Endothelial cell of umbilical vein (primary cell): ENCODE measurements at regions not wholly inside any gene's neighbourhood (a gene's known extent, or its start where the extent isn't known, plus 50 kb on each side); places are given as distances from the start of the nearest gene placed in this dataset.

ENCODE experiments used
- BruUV-seq: library from RNA; stranded (reverse); fragments of 400-500 nt; replicated peaks from 2 replicates; lab custom pipeline; 2021; lab: Mats Ljungman, UMichigan
- CTCF ChIA-PET: fragments of 300-600, 350-600 bp; sonication (Branson Sonifier 250); formaldehyde crosslinking; loops from one replicate; lab custom pipeline; 2021; ENCODE audit warnings: antibody characterized with exemption, inconsistent platforms; lab: Charles Lee
- POLR2A ChIA-PET: fragments of 300-600, 350-600 bp; sonication (Branson Sonifier 250); formaldehyde crosslinking; loops from one replicate; lab custom pipeline; 2021; ENCODE audit warnings: antibody characterized with exemption, inconsistent platforms; lab: Charles Lee
- DNase-seq: peaks from one replicate; pipeline ENCODE4 v3.0.0-alpha.2; 2011; ENCODE audit warnings: low read depth, low spot score
- FAIRE-seq: peaks from 2 replicates; lab custom pipeline; 2011; peaks lifted over from hg19 to GRCh38; lab: Jason Lieb, UNC
- H2AFZ ChIP-seq: 2 replicates; pipeline ENCODE4 v1.6.0; 2012; ENCODE audit warnings: low read depth, low read length, control low read depth, inconsistent platforms
- H3K27ac ChIP-seq: 2 replicates; pipeline ENCODE4 v1.5.1; 2011; ENCODE audit warnings: low read depth, mild to moderate bottlenecking, control low read depth, low read length, moderate library complexity; ENCODE audit not compliant: insufficient read depth
- H3K27me3 ChIP-seq, 2 experiments: 2 replicates each; pipeline versions ENCODE4 v1.6.0 to v1.6.1; 2011; ENCODE audit warnings: low read length in 2 of 2, mixed read lengths in 1 of 2; ENCODE audit not compliant: control insufficient read depth in 2 of 2, insufficient read depth in 2 of 2
- H3K36me3 ChIP-seq, 2 experiments: 2 replicates in 1 of 2; 3 replicates in 1 of 2; pipeline ENCODE4 v1.5.1; 2011; ENCODE audit warnings: low read length in 2 of 2, mild to moderate bottlenecking in 1 of 2, moderate library complexity in 1 of 2; ENCODE audit not compliant: control insufficient read depth in 2 of 2, insufficient read depth in 2 of 2; ENCODE audit errors: extremely low read depth in 1 of 2
- H3K4me1 ChIP-seq: 3 replicates; pipeline ENCODE4 v1.5.1; 2011; ENCODE audit warnings: mild to moderate bottlenecking, low read length; ENCODE audit not compliant: control insufficient read depth, insufficient read depth; ENCODE audit errors: extremely low read depth
- H3K4me2 ChIP-seq: 2 replicates; pipeline ENCODE4 v1.6.1; 2011; ENCODE audit warnings: low read length, control low read depth, mixed read lengths; ENCODE audit not compliant: insufficient read depth
- H3K4me3 ChIP-seq, 3 experiments: fragments of 200-600 bp in 1 of 3; sonication (generic), shearing (Covaris generic) in 1 of 3; replicated peaks in 1 of 3; 2 replicates each; pipeline ENCODE4 v1.5.1; 2011 to 2016; ENCODE audit warnings: control low read depth in 3 of 3, low read length in 3 of 3, mild to moderate bottlenecking in 2 of 3, inconsistent platforms in 1 of 3, low read depth in 1 of 3, moderate library complexity in 1 of 3; ENCODE audit not compliant: insufficient read depth in 1 of 3
- H3K79me2 ChIP-seq: 2 replicates; pipeline ENCODE4 v1.6.0; 2012; ENCODE audit warnings: low read length, inconsistent platforms; ENCODE audit not compliant: control insufficient read depth, insufficient read depth
- H3K9ac ChIP-seq: replicated peaks from 2 replicates; pipeline ENCODE3; 2011; ENCODE audit warnings: low read length, control low read depth; ENCODE audit not compliant: insufficient read depth; ENCODE audit errors: extremely low read depth
- H3K9me1 ChIP-seq: replicated peaks from 3 replicates; pipeline ENCODE4 v1.6.0; 2011; ENCODE audit warnings: mild to moderate bottlenecking, low read length; ENCODE audit not compliant: control insufficient read depth, insufficient read depth; ENCODE audit errors: extremely low read depth
- H3K9me3 ChIP-seq: replicated peaks from 2 replicates; pipeline ENCODE4 v1.5.1; 2012; ENCODE audit warnings: low read length, inconsistent platforms; ENCODE audit not compliant: control insufficient read depth, insufficient read depth
- H4K20me1 ChIP-seq: replicated peaks from 2 replicates; pipeline ENCODE3; 2011; ENCODE audit warnings: mild to moderate bottlenecking, low read length; ENCODE audit not compliant: control insufficient read depth, insufficient read depth; ENCODE audit errors: extremely low read depth
- CTCF ChIP-seq, 2 donors: IDR thresholded peaks; 1 replicate in 1 of 2; 2 replicates in 1 of 2; pipeline ENCODE4 v1.5.1; 2011; ENCODE audit warnings: low read length in 2 of 2, mild to moderate bottlenecking in 2 of 2, moderate library complexity in 2 of 2, control low read depth in 1 of 2, inconsistent platforms in 1 of 2, low read depth in 1 of 2; ENCODE audit not compliant: insufficient read depth in 1 of 2; ENCODE audit errors: extremely low read depth in 1 of 2
- EZH2 ChIP-seq: IDR thresholded peaks from 2 replicates; pipeline ENCODE4 v1.6.1; 2012; ENCODE audit warnings: borderline replicate concordance, low read depth, mild to moderate bottlenecking, moderate library complexity, low read length, inconsistent platforms; ENCODE audit not compliant: severe bottlenecking
- GATA2 ChIP-seq: IDR thresholded peaks from 2 replicates; pipeline ENCODE4 v1.7.0; 2011; ENCODE audit warnings: low read depth, mild to moderate bottlenecking, moderate library complexity, mixed read lengths, low read length; ENCODE audit not compliant: insufficient read length, insufficient read depth
- MAX ChIP-seq: IDR thresholded peaks from 2 replicates; pipeline ENCODE4 v1.6.1; 2011; ENCODE audit not compliant: insufficient read depth, insufficient read length
- MYC ChIP-seq: IDR thresholded peaks from one replicate; pipeline ENCODE4 v1.6.1; 2011; ENCODE audit warnings: mild to moderate bottlenecking, low read depth, low read length
- POLR2A ChIP-seq: IDR thresholded peaks from 2 replicates; pipeline ENCODE4 v1.6.1; 2012; ENCODE audit warnings: low read depth, mild to moderate bottlenecking, control low read depth, low read length
- POLR2AphosphoS5 ChIP-seq: IDR thresholded peaks from 2 replicates; pipeline ENCODE4 v1.6.1; 2012; ENCODE audit warnings: low read depth, mild to moderate bottlenecking, control low read depth, low read length, moderate library complexity; ENCODE audit not compliant: insufficient read depth
- dilution Hi-C: fragments of 300-500 bp; cut with MboI; formaldehyde crosslinking; loops from one replicate; pipeline ENCODE4 v1.15.0; 2019; ENCODE audit warnings: low sequenced_read_pairs; ENCODE audit not compliant: extremely low pct_ligation_motif_present
- intact Hi-C: fragments of 100-400 bp; cut with micrococcal nuclease; formaldehyde crosslinking; loops from one replicate; pipeline ENCODE4 v1.10.0; 2022

GRCh38 chr18:1564793-1565192 lies 660.1 kb downstream of the ADCYAP1 start:
- Histone ChIP-seq H3K4me1 (no peaks in the 10 kb centered on the region), H3K27ac (no peak overlapping the region), H3K27me3 (no peaks in the 10 kb centered on the region), H3K79me2 (no peaks in the 10 kb centered on the region), H3K4me3 (no peak overlapping the region), H4K20me1 (no peaks in the 10 kb centered on the region), H3K9ac (no peak overlapping the region), H3K4me2 (no peak overlapping the region), H2AFZ (no peak overlapping the region), H3K9me1 (no peaks in the 10 kb centered on the region), H3K9me3 (no peaks in the 10 kb centered on the region), H3K36me3 (no peaks in the 10 kb centered on the region)
- dilution Hi-C loops, result no loop called here
- ChIA-PET POLR2A (no interaction called here), CTCF (no interaction called here)
- FAIRE-seq (no peak), DNase-seq (no peak)
- no peak for TF ChIP-seq EZH2
- TF ChIP-seq POLR2A, result no peak
- no peak for TF ChIP-seq MYC
- TF ChIP-seq CTCF (IDR thresholded peaks at IDR 0.05; ENCODE audit: extremely low read depth in 1 of 2, insufficient read depth in 1 of 2, low read depth in 1 of 2, low read length in 2 of 2), result no peak
- TF ChIP-seq POLR2AphosphoS5, result no peak
- TF ChIP-seq MAX, result no peak
- TF ChIP-seq GATA2, result no peak
- BruUV-seq, result no TSS peak
- intact Hi-C loops, result no loop called here
